Fibroblast of lung (primary cell): ENCODE measurements at regions not wholly inside any gene's neighbourhood (a gene's known extent, or its start where the extent isn't known, plus 50 kb on each side); places are given as distances from the start of the nearest gene placed in this dataset.

Experiments
- CTCF ChIP-seq, 2 donors: IDR thresholded peaks in 1 of 2; conservative IDR thresholded peaks in 1 of 2; 1 replicate in 1 of 2; 2 replicates in 1 of 2; pipeline ENCODE4 v1.5.1; 2011 to 2012; ENCODE audit warnings: low read length in 2 of 2, control low read depth in 1 of 2, inconsistent platforms in 1 of 2, low read depth in 1 of 2, mild to moderate bottlenecking in 1 of 2
- EZH2 ChIP-seq: IDR thresholded peaks from 2 replicates; pipeline ENCODE4 v1.5.1; 2012; ENCODE audit warnings: low read length, control low read depth, mild to moderate bottlenecking; ENCODE audit errors: missing control alignments

- TF ChIP-seq EZH2 (no peak), CTCF (conservative IDR thresholded peaks at IDR 0.05 in 1 of 2, IDR thresholded peaks at IDR 0.05 in 1 of 2; ENCODE audit: low read depth in 1 of 2, low read length in 2 of 2) (no peak)
Measured at GRCh38 chr12:130011611-130012385, 108.0 kb upstream of the TMEM132D start.
